Mesenchymal stem cell (in vitro differentiated cells and primary cell): ENCODE measurements at regions not wholly inside any gene's neighbourhood (a gene's known extent, or its start where the extent isn't known, plus 50 kb on each side); places are given as distances from the start of the nearest gene placed in this dataset.
A peak's percentile ranks its signal among the peaks of the same experiment; 100 is the strongest.
"Not testable (repeated sequence)": the region's sequence is repeated elsewhere in the genome, so short reads cannot be mapped to it uniquely, and the experiment has no call there.

Source experiments
- DNase-seq: peaks from one replicate; pipeline ENCODE4 v3.0.0-alpha.2; 2013
- H2AFZ ChIP-seq: one replicate; pipeline ENCODE4 v1.6.1; 2013; ENCODE audit warnings: low read depth, mild to moderate bottlenecking, control low read depth, inconsistent platforms, low read length, moderate library complexity
- H2AK5ac ChIP-seq: 2 replicates; pipeline ENCODE4 v1.6.1; 2013; ENCODE audit warnings: low read length, moderate library complexity, mild to moderate bottlenecking, inconsistent platforms; ENCODE audit not compliant: severe bottlenecking
- H2BK120ac ChIP-seq: one replicate; pipeline ENCODE4 v1.6.1; 2013; ENCODE audit warnings: low read depth, mild to moderate bottlenecking, inconsistent platforms, low read length, moderate library complexity
- H2BK12ac ChIP-seq, 2 experiments: one replicate each; pipeline ENCODE4 v1.6.1; 2013; ENCODE audit warnings: inconsistent platforms in 2 of 2, low read length in 2 of 2, mild to moderate bottlenecking in 2 of 2, moderate library complexity in 2 of 2, control low read depth in 1 of 2
- H2BK15ac ChIP-seq: one replicate; pipeline ENCODE4 v1.6.1; 2013; ENCODE audit warnings: mild to moderate bottlenecking, low read depth, inconsistent platforms; ENCODE audit not compliant: poor library complexity, severe bottlenecking
- H2BK5ac ChIP-seq: 2 replicates; pipeline ENCODE4 v1.6.1; 2013; ENCODE audit warnings: low read depth, mild to moderate bottlenecking, low read length, control low read depth, inconsistent platforms; ENCODE audit not compliant: poor library complexity, severe bottlenecking
- H3K14ac ChIP-seq, 2 experiments: one replicate each; pipeline ENCODE4 v1.6.1; 2013; ENCODE audit warnings: inconsistent platforms in 2 of 2, low read length in 2 of 2, control low read depth in 1 of 2, mild to moderate bottlenecking in 1 of 2, moderate library complexity in 1 of 2
- H3K18ac ChIP-seq, 2 experiments: one replicate each; pipeline ENCODE4 v1.6.1; 2013; ENCODE audit warnings: inconsistent platforms in 2 of 2, low read length in 2 of 2, control low read depth in 1 of 2, low read depth in 1 of 2, mild to moderate bottlenecking in 1 of 2
- H3K23ac ChIP-seq, 2 experiments: one replicate each; pipeline ENCODE4 v1.6.1; 2013; ENCODE audit warnings: inconsistent platforms in 2 of 2, low read length in 2 of 2, mild to moderate bottlenecking in 2 of 2, moderate library complexity in 2 of 2, control low read depth in 1 of 2
- H3K27ac ChIP-seq: 2 replicates; pipeline ENCODE4 v1.5.1; 2013; ENCODE audit warnings: mild to moderate bottlenecking, moderate library complexity, low read length, control low read depth, inconsistent platforms; ENCODE audit not compliant: poor library complexity, severe bottlenecking
- H3K27me3 ChIP-seq, 2 experiments: 2 replicates each; pipeline versions ENCODE4 v1.6.1 to v1.7.0; 2013; ENCODE audit warnings: low read length in 2 of 2, mild to moderate bottlenecking in 2 of 2, moderate library complexity in 2 of 2, control low read depth in 1 of 2, inconsistent platforms in 1 of 2; ENCODE audit not compliant: control insufficient read depth in 1 of 2, insufficient read depth in 1 of 2
- H3K36me3 ChIP-seq, 2 experiments: 2 replicates each; pipeline versions ENCODE4 v1.6.1 to v1.7.0; 2013; ENCODE audit warnings: low read length in 2 of 2, control low read depth in 1 of 2, inconsistent platforms in 1 of 2, low read depth in 1 of 2, mild to moderate bottlenecking in 1 of 2; ENCODE audit not compliant: insufficient read depth in 2 of 2, control insufficient read depth in 1 of 2
- H3K4ac ChIP-seq, 2 experiments: one replicate each; pipeline ENCODE4 v1.6.1; 2013; ENCODE audit warnings: inconsistent platforms in 2 of 2, low read length in 2 of 2, mild to moderate bottlenecking in 2 of 2, moderate library complexity in 2 of 2, control low read depth in 1 of 2, low read depth in 1 of 2
- H3K4me1 ChIP-seq: 2 replicates; pipeline ENCODE4 v1.6.1; 2013; ENCODE audit warnings: low read depth, low read length, control low read depth; ENCODE audit not compliant: control insufficient read depth, insufficient read depth
- H3K4me2 ChIP-seq: 2 replicates; pipeline ENCODE4 v1.6.1; 2013; ENCODE audit warnings: low read length, mild to moderate bottlenecking, inconsistent platforms; ENCODE audit not compliant: poor library complexity, severe bottlenecking
- H3K4me3 ChIP-seq, 2 experiments: 2 replicates each; pipeline versions ENCODE4 v1.5.1 to v1.7.0; 2013; ENCODE audit warnings: low read length in 2 of 2, mild to moderate bottlenecking in 2 of 2, control low read depth in 1 of 2, low read depth in 1 of 2; ENCODE audit not compliant: insufficient read depth in 1 of 2
- H3K79me1 ChIP-seq: replicated peaks from 2 replicates; pipeline ENCODE4 v1.6.1; 2013; ENCODE audit warnings: mild to moderate bottlenecking, control low read depth, low read length, inconsistent platforms; ENCODE audit not compliant: poor library complexity, severe bottlenecking
- H3K9ac ChIP-seq: 2 replicates; pipeline ENCODE4 v1.7.0; 2013; ENCODE audit warnings: mild to moderate bottlenecking, low read length, moderate library complexity
- H3K9me3 ChIP-seq: 2 replicates; pipeline ENCODE4 v1.7.0; 2013; ENCODE audit warnings: mild to moderate bottlenecking, low read length; ENCODE audit not compliant: control insufficient read depth
- H4K8ac ChIP-seq: one replicate; pipeline ENCODE4 v1.6.1; 2013; ENCODE audit warnings: inconsistent platforms, mild to moderate bottlenecking, low read length, moderate library complexity
- H4K91ac ChIP-seq: one replicate; pipeline ENCODE4 v1.6.1; 2013; ENCODE audit warnings: mild to moderate bottlenecking, low read length, inconsistent platforms
- WGBS: methylation state at CpG from one replicate; pipeline ENCODE4 v1.1.7; 2013; ENCODE audit warnings: mixed read lengths; 5-methylcytosine and 5-hydroxymethylcytosine counted together

DNA sequence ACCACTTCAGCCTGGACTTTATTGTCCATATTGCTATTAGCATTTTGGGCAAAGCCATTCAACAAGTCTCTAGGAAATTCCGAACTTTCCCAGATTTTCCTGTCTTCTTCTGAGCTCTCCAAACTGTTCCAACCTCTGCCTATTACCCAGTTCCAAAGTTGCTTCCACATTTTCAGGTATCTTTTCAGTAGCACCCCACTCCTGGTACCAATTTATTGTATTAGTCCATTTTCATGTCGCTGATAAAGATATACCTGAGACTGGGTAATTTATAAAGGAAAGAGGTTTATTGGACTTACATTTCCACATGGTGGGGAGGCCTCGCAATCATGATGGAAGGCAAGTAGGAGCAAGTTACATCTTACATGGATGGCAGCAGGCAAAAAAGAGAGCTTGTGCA, 90.1 kb downstream of the ANKEF1 start:
- not testable (repeated sequence) for H4K8ac ChIP-seq, H3K27ac ChIP-seq, H4K91ac ChIP-seq, H3K23ac ChIP-seq, H3K79me1 ChIP-seq, H3K14ac ChIP-seq, H3K4ac ChIP-seq, H2BK15ac ChIP-seq, H3K4me1 ChIP-seq, H2BK12ac ChIP-seq, H2BK5ac ChIP-seq, H2AFZ ChIP-seq, DNase-seq, H3K36me3 ChIP-seq, H3K9ac ChIP-seq, H3K18ac ChIP-seq, H3K4me2 ChIP-seq, H3K4me3 ChIP-seq, H2AK5ac ChIP-seq, H2BK120ac ChIP-seq
- Histone ChIP-seq H3K9me3 (peaks cover 16% of the 10 kb centered on the region), H3K27me3 (peaks cover 5 to 17% of the 10 kb centered on the region in 2 experiments)
- WGBS = 84% methylated on average over 3 of the region's 3 CpGs

GRCh38 chr20:10125757-10126156, 91.0 kb downstream of the ANKEF1 start:
- H3K9ac ChIP-seq = no peak overlapping the region
- no peaks in the 10 kb centered on the region for H3K79me1 ChIP-seq
- no peak overlapping the region for H2BK5ac ChIP-seq
- no peak overlapping the region for H3K18ac ChIP-seq
- no peak overlapping the region for H2AK5ac ChIP-seq
- DNase-seq = peak; percentile 36
- no peak overlapping the region for H3K4me3 ChIP-seq
- H2AFZ ChIP-seq = no peak overlapping the region
- H3K9me3 ChIP-seq = peaks cover 16% of the 10 kb centered on the region
- H3K27me3 ChIP-seq = peaks cover 5 to 21% of the 10 kb centered on the region in 2 experiments
- 82% methylated on average over 1 of the region's 1 CpG for WGBS
- H3K23ac ChIP-seq = no peak overlapping the region
- no peak overlapping the region for H2BK12ac ChIP-seq
- no peaks in the 10 kb centered on the region for H3K4me1 ChIP-seq
- H3K27ac ChIP-seq = no peak overlapping the region
- no peak overlapping the region for H3K4me2 ChIP-seq
- no peak overlapping the region for H2BK15ac ChIP-seq
- H3K36me3 ChIP-seq = no peaks in the 10 kb centered on the region
- no peak overlapping the region for H4K91ac ChIP-seq
- H2BK120ac ChIP-seq = no peak overlapping the region
- H3K14ac ChIP-seq = no peak overlapping the region
- no peak overlapping the region for H3K4ac ChIP-seq
- no peak overlapping the region for H4K8ac ChIP-seq

GRCh38 chr20:10129749-10130148, 88.9 kb upstream of the SNAP25 start:
- no peak overlapping the region for H3K23ac ChIP-seq
- no peak overlapping the region for H3K27ac ChIP-seq
- peaks cover 22 to 51% of the 10 kb centered on the region in 2 experiments for H3K27me3 ChIP-seq
- H3K18ac ChIP-seq = no peak overlapping the region
- H3K9me3 ChIP-seq = peaks cover 6% of the 10 kb centered on the region
- H2BK5ac ChIP-seq = no peak overlapping the region
- H2BK15ac ChIP-seq = no peak overlapping the region
- DNase-seq = no peak
- H3K4me2 ChIP-seq = no peak overlapping the region
- H3K4ac ChIP-seq = no peak overlapping the region
- H2AFZ ChIP-seq = no peak overlapping the region
- no peak overlapping the region for H2BK120ac ChIP-seq
- no peaks in the 10 kb centered on the region for H3K36me3 ChIP-seq
- WGBS = 68% methylated on average over 6 of the region's 6 CpGs
- no peak overlapping the region for H2AK5ac ChIP-seq
- H3K9ac ChIP-seq = no peak overlapping the region
- H3K4me1 ChIP-seq = no peaks in the 10 kb centered on the region
- no peak overlapping the region for H2BK12ac ChIP-seq
- no peak overlapping the region for H4K8ac ChIP-seq
- no peak overlapping the region for H4K91ac ChIP-seq
- H3K79me1 ChIP-seq = no peaks in the 10 kb centered on the region
- H3K4me3 ChIP-seq = no peak overlapping the region
- no peak overlapping the region for H3K14ac ChIP-seq

GRCh38 chr20:10131732-10132345, 86.8 kb upstream of the SNAP25 start:
- 59% methylated on average over 8 of the region's 8 CpGs for WGBS
- Histone ChIP-seq H4K91ac (no peak overlapping the region), H3K4me2 (no peak overlapping the region), H2BK15ac (no peak overlapping the region), H2BK12ac (no peak overlapping the region), H3K27me3 (peaks cover 22 to 57% of the 10 kb centered on the region in 2 experiments), H3K18ac (no peak overlapping the region), H3K4me3 (no peak overlapping the region), H2BK5ac (no peak overlapping the region), H4K8ac (no peak overlapping the region), H3K79me1 (no peaks in the 10 kb centered on the region), H3K9ac (no peak overlapping the region), H3K9me3 (no peaks in the 10 kb centered on the region), H3K23ac (no peak overlapping the region), H2AFZ (no peak overlapping the region), H3K4ac (no peak overlapping the region), H3K27ac (no peak overlapping the region), H3K14ac (peak overlapping the region in 1 of 2 experiments; percentile 11), H2AK5ac (no peak overlapping the region), H3K4me1 (no peaks in the 10 kb centered on the region), H3K36me3 (no peaks in the 10 kb centered on the region), H2BK120ac (no peak overlapping the region)
- no peak for DNase-seq
